HEK293T (cell line): ENCODE measurements at regions not wholly inside any gene's neighbourhood (a gene's known extent, or its start where the extent isn't known, plus 50 kb on each side); places are given as distances from the start of the nearest gene placed in this dataset.

Experiments
- FOXK2 ChIP-seq: fragments of 450-650 bp; IDR thresholded peaks from 2 replicates; pipeline ENCODE4 v1.6.1; 2016; ENCODE audit warnings: mild to moderate bottlenecking
- SP1 ChIP-seq: fragments of 450-650 bp; IDR thresholded peaks from 2 replicates; pipeline ENCODE4 v1.6.1; 2017
- ZNF384 ChIP-seq: fragments of 450-650 bp; IDR thresholded peaks from 2 replicates; pipeline ENCODE4 v1.6.1; 2016

DNA sequence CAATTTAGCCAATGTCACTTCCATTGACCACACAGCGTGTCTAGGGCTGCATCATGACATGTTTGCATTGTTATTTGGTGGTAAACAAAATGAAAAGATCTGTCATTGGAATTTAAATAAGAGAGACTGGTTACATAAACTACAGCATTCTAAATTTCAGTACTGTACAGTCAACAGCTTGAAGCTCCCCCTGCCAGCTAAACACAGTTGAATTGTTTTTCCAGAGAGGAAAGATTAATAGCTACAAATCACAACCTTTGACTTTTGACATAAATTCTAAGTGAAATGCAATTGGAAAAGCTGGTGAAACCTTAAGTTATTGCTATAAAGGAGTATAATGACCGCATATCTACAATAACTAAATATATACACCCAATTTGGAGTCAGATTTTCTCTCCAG is 1600.0 kb upstream of the ACVR2A start:
- TF ChIP-seq FOXK2 (no peak), ZNF384 (no peak), SP1 (no peak)
